Panc1 (cell line): ENCODE measurements at regions not wholly inside any gene's neighbourhood (a gene's known extent, or its start where the extent isn't known, plus 50 kb on each side); places are given as distances from the start of the nearest gene placed in this dataset.

Experiments used
- ATAC-seq: fragments of 200-7000 bp; cut with Tn5 transposase; 2 replicates; pipeline ENCODE4 v1.9.1; 2020; ENCODE audit warnings: mild to moderate bottlenecking, moderate library complexity
- BruUV-seq: library from RNA; stranded (reverse); fragments of 400-500 nt; replicated peaks from 2 replicates; lab custom pipeline; 2021; lab: Mats Ljungman, UMichigan
- CTCF ChIA-PET: fragments of 300-600 bp; sonication (Branson Sonifier 250); formaldehyde crosslinking; loops from one replicate; lab custom pipeline; 2022; ENCODE audit warnings: antibody characterized with exemption; lab: Charles Lee
- POLR2A ChIA-PET: fragments of 300-600 bp; sonication (Branson Sonifier 250); formaldehyde crosslinking; loops from one replicate; lab custom pipeline; 2022; ENCODE audit warnings: antibody characterized with exemption; lab: Charles Lee
- DNase-seq: peaks from one replicate; pipeline ENCODE4 v3.0.0-alpha.2; 2010; ENCODE audit warnings: low read depth, low spot score
- H3K27ac ChIP-seq: 2 replicates; pipeline ENCODE4 v1.5.1; 2011; ENCODE audit warnings: mild to moderate bottlenecking, low read length, inconsistent platforms
- H3K27me3 ChIP-seq: fragments of 200-500 bp; sonication (Bioruptor generic); 2 replicates; pipeline ENCODE4 v1.6.0; 2014; ENCODE audit warnings: low read length, inconsistent platforms; ENCODE audit not compliant: control insufficient read depth, insufficient read depth
- H3K36me3 ChIP-seq: fragments of 200-500 bp; sonication (Bioruptor generic); 2 replicates; pipeline ENCODE4 v1.5.1; 2014; ENCODE audit warnings: inconsistent platforms, mild to moderate bottlenecking, low read length, moderate library complexity; ENCODE audit not compliant: control insufficient read depth, insufficient read depth
- H3K4me1 ChIP-seq: 2 replicates; pipeline ENCODE4 v1.5.1; 2011; ENCODE audit warnings: inconsistent platforms, mild to moderate bottlenecking, low read length, moderate library complexity; ENCODE audit not compliant: control insufficient read depth, insufficient read depth
- H3K4me3 ChIP-seq, 2 experiments: 2 replicates each; pipeline ENCODE4 v1.5.1; 2011 to 2012; ENCODE audit warnings: low read depth in 2 of 2, low read length in 2 of 2, mild to moderate bottlenecking in 2 of 2, inconsistent platforms in 1 of 2, moderate library complexity in 1 of 2
- H3K9me3 ChIP-seq: fragments of 200-500 bp; sonication (Bioruptor generic); 2 replicates; pipeline ENCODE4 v1.5.1; 2014; ENCODE audit warnings: low read depth, mild to moderate bottlenecking, inconsistent platforms, low read length, moderate library complexity; ENCODE audit not compliant: control insufficient read depth, insufficient read depth
- POLR2AphosphoS5 ChIP-seq: IDR thresholded peaks from 2 replicates; pipeline ENCODE4 v1.6.1; 2012; ENCODE audit warnings: mild to moderate bottlenecking, low read depth, low read length, moderate library complexity
- SIN3A ChIP-seq: IDR thresholded peaks from 2 replicates; pipeline ENCODE4 v1.6.1; 2012; ENCODE audit warnings: low read depth, mild to moderate bottlenecking, low read length, moderate library complexity, borderline replicate concordance; ENCODE audit not compliant: insufficient read depth
- TCF7L2 ChIP-seq: IDR thresholded peaks from 2 replicates; pipeline ENCODE4 v1.6.1; 2011; ENCODE audit warnings: mild to moderate bottlenecking, low read depth, low read length, inconsistent platforms
- in situ Hi-C: cut with HindIII; loops from 2 replicates; pipeline ENCODE4 v1.10.0; 2016; ENCODE audit warnings: low sequenced_read_pairs, low pct_unique_long_range_greater_than_20kb
- intact Hi-C: fragments of 100-400 bp; cut with micrococcal nuclease; formaldehyde crosslinking; loops from one replicate; pipeline ENCODE4 v1.10.0; 2022; ENCODE audit not compliant: unreplicated experiment
- TF ChIP-seq, protein P1 (sequence below): fragments of 450-650 bp; IDR thresholded peaks from 2 replicates; pipeline ENCODE4 v1.5.1; 2017; ENCODE audit warnings: mild to moderate bottlenecking
- TF ChIP-seq, protein P2 (sequence below), 2 experiments: IDR thresholded peaks; 2 replicates each; pipeline ENCODE4 v1.6.1; 2011 to 2012; ENCODE audit warnings: low read depth in 2 of 2, control low read depth in 1 of 2, low read length in 1 of 2, mild to moderate bottlenecking in 1 of 2, moderate library complexity in 1 of 2; ENCODE audit not compliant: insufficient read depth in 1 of 2

DNA sequence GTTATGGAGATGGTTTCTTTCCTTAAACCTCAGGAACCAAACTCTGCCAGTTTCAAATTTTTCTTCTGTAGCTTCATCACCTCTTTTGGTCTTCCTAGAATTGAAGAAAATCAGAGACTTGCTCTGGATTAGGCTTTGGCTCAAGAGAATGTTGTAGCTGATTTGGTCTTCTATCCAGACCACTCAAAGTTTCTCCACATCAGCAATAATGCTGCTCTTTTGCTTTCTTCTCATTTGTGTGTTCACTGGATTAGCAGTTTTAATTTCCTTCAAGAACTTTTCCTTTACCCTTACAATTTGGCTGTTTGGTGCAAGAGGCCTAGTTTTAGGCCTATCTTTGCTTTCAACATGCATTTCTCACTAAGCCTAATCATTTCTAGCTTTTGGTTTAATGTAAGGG lies 78.1 kb upstream of the PLCB4 start:
- H3K36me3 ChIP-seq: no peaks in the 10 kb centered on the region
- ATAC-seq (no peak), DNase-seq (no peak)
- CTCF ChIA-PET: no interaction called here
- TF ChIP-seq, protein P1, sequence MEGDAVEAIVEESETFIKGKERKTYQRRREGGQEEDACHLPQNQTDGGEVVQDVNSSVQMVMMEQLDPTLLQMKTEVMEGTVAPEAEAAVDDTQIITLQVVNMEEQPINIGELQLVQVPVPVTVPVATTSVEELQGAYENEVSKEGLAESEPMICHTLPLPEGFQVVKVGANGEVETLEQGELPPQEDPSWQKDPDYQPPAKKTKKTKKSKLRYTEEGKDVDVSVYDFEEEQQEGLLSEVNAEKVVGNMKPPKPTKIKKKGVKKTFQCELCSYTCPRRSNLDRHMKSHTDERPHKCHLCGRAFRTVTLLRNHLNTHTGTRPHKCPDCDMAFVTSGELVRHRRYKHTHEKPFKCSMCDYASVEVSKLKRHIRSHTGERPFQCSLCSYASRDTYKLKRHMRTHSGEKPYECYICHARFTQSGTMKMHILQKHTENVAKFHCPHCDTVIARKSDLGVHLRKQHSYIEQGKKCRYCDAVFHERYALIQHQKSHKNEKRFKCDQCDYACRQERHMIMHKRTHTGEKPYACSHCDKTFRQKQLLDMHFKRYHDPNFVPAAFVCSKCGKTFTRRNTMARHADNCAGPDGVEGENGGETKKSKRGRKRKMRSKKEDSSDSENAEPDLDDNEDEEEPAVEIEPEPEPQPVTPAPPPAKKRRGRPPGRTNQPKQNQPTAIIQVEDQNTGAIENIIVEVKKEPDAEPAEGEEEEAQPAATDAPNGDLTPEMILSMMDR: no peak
- no peak for TF ChIP-seq TCF7L2
- no peak for TF ChIP-seq SIN3A
- TF ChIP-seq, protein P2, sequence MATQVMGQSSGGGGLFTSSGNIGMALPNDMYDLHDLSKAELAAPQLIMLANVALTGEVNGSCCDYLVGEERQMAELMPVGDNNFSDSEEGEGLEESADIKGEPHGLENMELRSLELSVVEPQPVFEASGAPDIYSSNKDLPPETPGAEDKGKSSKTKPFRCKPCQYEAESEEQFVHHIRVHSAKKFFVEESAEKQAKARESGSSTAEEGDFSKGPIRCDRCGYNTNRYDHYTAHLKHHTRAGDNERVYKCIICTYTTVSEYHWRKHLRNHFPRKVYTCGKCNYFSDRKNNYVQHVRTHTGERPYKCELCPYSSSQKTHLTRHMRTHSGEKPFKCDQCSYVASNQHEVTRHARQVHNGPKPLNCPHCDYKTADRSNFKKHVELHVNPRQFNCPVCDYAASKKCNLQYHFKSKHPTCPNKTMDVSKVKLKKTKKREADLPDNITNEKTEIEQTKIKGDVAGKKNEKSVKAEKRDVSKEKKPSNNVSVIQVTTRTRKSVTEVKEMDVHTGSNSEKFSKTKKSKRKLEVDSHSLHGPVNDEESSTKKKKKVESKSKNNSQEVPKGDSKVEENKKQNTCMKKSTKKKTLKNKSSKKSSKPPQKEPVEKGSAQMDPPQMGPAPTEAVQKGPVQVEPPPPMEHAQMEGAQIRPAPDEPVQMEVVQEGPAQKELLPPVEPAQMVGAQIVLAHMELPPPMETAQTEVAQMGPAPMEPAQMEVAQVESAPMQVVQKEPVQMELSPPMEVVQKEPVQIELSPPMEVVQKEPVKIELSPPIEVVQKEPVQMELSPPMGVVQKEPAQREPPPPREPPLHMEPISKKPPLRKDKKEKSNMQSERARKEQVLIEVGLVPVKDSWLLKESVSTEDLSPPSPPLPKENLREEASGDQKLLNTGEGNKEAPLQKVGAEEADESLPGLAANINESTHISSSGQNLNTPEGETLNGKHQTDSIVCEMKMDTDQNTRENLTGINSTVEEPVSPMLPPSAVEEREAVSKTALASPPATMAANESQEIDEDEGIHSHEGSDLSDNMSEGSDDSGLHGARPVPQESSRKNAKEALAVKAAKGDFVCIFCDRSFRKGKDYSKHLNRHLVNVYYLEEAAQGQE (IDR thresholded peaks at IDR 0.05; ENCODE audit: insufficient read depth in 1 of 2, low read depth in 2 of 2, low read length in 1 of 2): no peak
- no peak for TF ChIP-seq POLR2AphosphoS5
- in situ Hi-C loops (no loop called here), intact Hi-C loops (no loop called here)
- H3K4me3 ChIP-seq: no peak overlapping the region
- no peaks in the 10 kb centered on the region for H3K27me3 ChIP-seq
- no peaks in the 10 kb centered on the region for H3K4me1 ChIP-seq
- POLR2A ChIA-PET: interaction anchor here (0.7 kb wide), 1 partner anchor 17 kb away, joined by 3 read pairs; no protein-coding TSS in a partner anchor
- no TSS peak for BruUV-seq
- no peaks in the 10 kb centered on the region for H3K9me3 ChIP-seq
- no peak overlapping the region for H3K27ac ChIP-seq

DNA sequence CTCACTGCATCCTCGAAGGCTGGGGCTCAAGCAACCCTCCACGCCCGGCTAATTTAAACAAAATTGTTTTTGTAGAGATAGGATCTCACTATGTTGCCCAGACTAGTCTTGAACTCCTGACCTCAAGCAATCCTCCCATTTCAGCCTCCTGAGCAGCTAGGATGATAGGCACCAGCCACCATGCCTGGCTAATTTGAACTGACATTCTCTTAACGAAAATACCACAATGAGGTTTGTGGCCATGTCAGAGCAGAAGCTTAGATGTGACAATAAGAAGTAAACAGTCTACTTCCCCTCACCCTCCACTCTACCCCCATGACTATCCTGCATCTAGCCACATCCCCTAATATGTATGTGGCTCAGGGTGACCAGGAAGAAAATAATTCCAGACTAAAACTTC lies 74.8 kb upstream of the PLCB4 start:
- no peak for DNase-seq
- CTCF ChIA-PET: no interaction called here
- POLR2A ChIA-PET: no interaction called here
- Histone ChIP-seq H3K4me1 (no peaks in the 10 kb centered on the region), H3K27ac (no peak overlapping the region), H3K27me3 (no peaks in the 10 kb centered on the region), H3K36me3 (no peaks in the 10 kb centered on the region), H3K4me3 (no peak overlapping the region), H3K9me3 (no peaks in the 10 kb centered on the region)
- in situ Hi-C loops: no loop called here
- TF ChIP-seq, protein P1: no peak
- TF ChIP-seq TCF7L2: no peak
- TF ChIP-seq SIN3A: no peak
- TF ChIP-seq POLR2AphosphoS5: no peak
- TF ChIP-seq, protein P2 (IDR thresholded peaks at IDR 0.05; ENCODE audit: insufficient read depth in 1 of 2, low read depth in 2 of 2, low read length in 1 of 2): no peak
- ATAC-seq: no peak
- BruUV-seq: no TSS peak
- intact Hi-C loops: no loop called here
